ENCODE measurements at regions not wholly inside any gene's neighbourhood (a gene's known extent, or its start where the extent isn't known, plus 50 kb on each side); places are given as distances from the start of the nearest gene placed in this dataset.

GRCh38 chr7:54964136-54964535 is 54.7 kb upstream of the EGFR start:
- Histone ChIP-seq H3K9me3 (ENCODE audit: control insufficient read depth, insufficient read depth, low read depth, low read length) (no peaks in the 10 kb centered on the region), H3K27ac (ENCODE audit: low read length) (no peak overlapping the region), H3K4me1 (ENCODE audit: control insufficient read depth, insufficient read depth, low read length) (0 out of 2 replicates have a peak, but pooled peaks cover 8% of the 10 kb centered on the region), H3K4me3 (ENCODE audit: low read depth in 2 of 2, low read length in 2 of 2) (no peak overlapping the region), H3K36me3 (ENCODE audit: control insufficient read depth, insufficient read depth, low read length) (no peaks in the 10 kb centered on the region), H3K27me3 (ENCODE audit: control insufficient read depth, insufficient read depth, low read length) (no peaks in the 10 kb centered on the region)
- ChIA-PET CTCF (no interaction called here), POLR2A (no interaction called here)
- no peak for TF ChIP-seq REST (IDR thresholded peaks at IDR 0.05; ENCODE audit: insufficient read depth in 1 of 2, low read depth in 2 of 2, low read length in 1 of 2)
- no peak for TF ChIP-seq SIN3A (IDR thresholded peaks at IDR 0.05; ENCODE audit: borderline replicate concordance, insufficient read depth, low read depth, low read length)
- TF ChIP-seq CTCF (IDR thresholded peaks at IDR 0.05): no peak
- no peak for TF ChIP-seq TCF7L2 (IDR thresholded peaks at IDR 0.05; ENCODE audit: low read depth, low read length)
- no peak for TF ChIP-seq POLR2AphosphoS5 (IDR thresholded peaks at IDR 0.05; ENCODE audit: low read depth, low read length)
- in situ Hi-C loops (cut with HindIII; ENCODE audit: low pct_unique_long_range_greater_than_20kb, low sequenced_read_pairs) (no loop called here), intact Hi-C loops (cut with micrococcal nuclease; ENCODE audit: unreplicated experiment) (no loop called here)
- DNase-seq (ENCODE audit: low read depth, low spot score) (no peak), ATAC-seq (no peak)
- BruUV-seq (replicated peaks): no TSS peak

GRCh38 chr7:54967377-54967776 is 51.4 kb upstream of the EGFR start:
- TF ChIP-seq SIN3A (IDR thresholded peaks at IDR 0.05; ENCODE audit: borderline replicate concordance, insufficient read depth, low read depth, low read length) (no peak), REST (IDR thresholded peaks at IDR 0.05; ENCODE audit: insufficient read depth in 1 of 2, low read depth in 2 of 2, low read length in 1 of 2) (no peak), POLR2AphosphoS5 (IDR thresholded peaks at IDR 0.05; ENCODE audit: low read depth, low read length) (peak; percentile 52; the same call in 1 of the 2 replicates), TCF7L2 (IDR thresholded peaks at IDR 0.05; ENCODE audit: low read depth, low read length) (peak; percentile 55), CTCF (IDR thresholded peaks at IDR 0.05) (no peak)
- ChIA-PET CTCF (no interaction called here), POLR2A (interaction anchor here (0.6 kb wide), 1 partner anchor 22 kb away, joined by 5 read pairs; no protein-coding TSS in a partner anchor)
- Histone ChIP-seq H3K27me3 (ENCODE audit: control insufficient read depth, insufficient read depth, low read length) (no peaks in the 10 kb centered on the region), H3K27ac (ENCODE audit: low read length) (peak overlapping the region; percentile 51; the same call in 1 of the 2 replicates), H3K4me1 (ENCODE audit: control insufficient read depth, insufficient read depth, low read length) (0 out of 2 replicates have a peak, but pooled peaks cover 8% of the 10 kb centered on the region), H3K9me3 (ENCODE audit: control insufficient read depth, insufficient read depth, low read depth, low read length) (peaks cover 5% of the 10 kb centered on the region; the same call in 1 of the 2 replicates), H3K4me3 (ENCODE audit: low read depth in 2 of 2, low read length in 2 of 2) (no peak overlapping the region), H3K36me3 (ENCODE audit: control insufficient read depth, insufficient read depth, low read length) (no peaks in the 10 kb centered on the region)
- no TSS peak for BruUV-seq (replicated peaks)
- intact Hi-C loops (cut with micrococcal nuclease; ENCODE audit: unreplicated experiment): no loop called here
- ATAC-seq: peak; percentile 89
- in situ Hi-C loops (cut with HindIII; ENCODE audit: low pct_unique_long_range_greater_than_20kb, low sequenced_read_pairs): no loop called here
- DNase-seq (ENCODE audit: low read depth, low spot score): peak; percentile 74

Measured in Panc1 (cell line).